Activated CD4-positive, alpha-beta T cell treated with anti-CD3 and anti-CD28 coated beads for 36 hours (primary cell): ENCODE measurements at regions not wholly inside any gene's neighbourhood (a gene's known extent, or its start where the extent isn't known, plus 50 kb on each side); places are given as distances from the start of the nearest gene placed in this dataset.

ENCODE experiments used
- ATAC-seq: fragments of 200-7000 bp; cut with Tn5 transposase; one replicate; pipeline ENCODE4 v1.10.0; 2021; ENCODE audit warnings: mild to moderate bottlenecking, moderate library complexity
- CTCF ChIA-PET: fragments of 350-600 bp; sonication (Branson Sonifier 250); formaldehyde crosslinking; loops from one replicate; lab custom pipeline; 2021; ENCODE audit warnings: antibody characterized with exemption; lab: Charles Lee
- POLR2A ChIA-PET: fragments of 350-600 bp; sonication (Branson Sonifier 250); formaldehyde crosslinking; loops from one replicate; lab custom pipeline; 2021; ENCODE audit warnings: antibody characterized with exemption, inconsistent platforms; lab: Charles Lee
- DNase-seq: peaks from one replicate; pipeline ENCODE4 v3.0.0-alpha.2; 2020
- H3K27ac Mint-ChIP-seq: one replicate; pipeline ENCODE4 v1.8.0; 2021; ENCODE audit warnings: mixed read lengths
- H3K27me3 Mint-ChIP-seq: one replicate; pipeline ENCODE4 v1.8.0; 2021; ENCODE audit warnings: mixed read lengths
- H3K36me3 Mint-ChIP-seq: one replicate; pipeline ENCODE4 v1.8.0; 2021; ENCODE audit warnings: low read depth, mixed read lengths
- H3K4me1 Mint-ChIP-seq: one replicate; pipeline ENCODE4 v1.8.0; 2021; ENCODE audit warnings: mixed read lengths
- H3K4me3 Mint-ChIP-seq: one replicate; pipeline ENCODE4 v1.8.0; 2021; ENCODE audit warnings: mild to moderate bottlenecking, moderate library complexity, mixed read lengths
- H3K9me3 Mint-ChIP-seq: one replicate; pipeline ENCODE4 v1.8.0; 2021; ENCODE audit warnings: low read depth, mixed read lengths
- intact Hi-C, 2 experiments: fragments of 100-400 bp; cut with DNase I in 1 of 2; cut with micrococcal nuclease in 1 of 2; formaldehyde crosslinking; loops; one replicate each; pipeline versions ENCODE4 v1.14.2 to v1.15.1; 2022 to 2024; cut with DNase I, micrococcal nuclease

DNA sequence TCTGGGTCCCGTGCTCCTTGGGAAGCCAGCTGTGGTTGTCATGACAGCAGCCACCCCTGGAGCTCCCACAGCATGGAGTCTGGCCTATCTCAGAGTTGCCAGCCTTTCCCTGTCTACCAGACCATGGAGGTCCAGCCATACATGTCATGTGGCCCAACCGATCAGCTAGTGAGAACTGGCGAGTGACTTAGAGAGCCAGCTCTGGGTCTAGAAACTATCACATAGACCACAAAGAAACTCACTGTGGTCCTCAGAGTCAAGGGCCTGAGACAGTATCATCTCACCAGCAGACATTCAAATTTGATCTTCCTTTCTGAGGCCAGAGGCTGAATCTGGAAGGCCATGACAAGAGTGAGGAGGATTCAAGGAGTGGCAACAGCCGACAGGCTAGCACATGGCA is 223.3 kb upstream of the GPR26 start:
- Mint-ChIP-seq H3K9me3 (no peaks in the 10 kb centered on the region), H3K27me3 (peaks cover 2% of the 10 kb centered on the region), H3K27ac (no peak overlapping the region), H3K4me3 (no peak overlapping the region), H3K36me3 (no peaks in the 10 kb centered on the region), H3K4me1 (no peaks in the 10 kb centered on the region)
- ATAC-seq (no peak), DNase-seq (no peak)
- ChIA-PET POLR2A (no interaction called here), CTCF (no interaction called here)
- intact Hi-C loops, result no loop called here

- ChIA-PET POLR2A (no interaction called here), CTCF (interaction anchor here (0.6 kb wide), 1 partner anchor 1158 kb away, joined by 3 read pairs; no protein-coding TSS in a partner anchor)
- Mint-ChIP-seq H3K9me3 (no peaks in the 10 kb centered on the region), H3K27ac (no peak overlapping the region), H3K36me3 (no peaks in the 10 kb centered on the region), H3K4me1 (no peaks in the 10 kb centered on the region), H3K27me3 (peaks cover 2% of the 10 kb centered on the region), H3K4me3 (no peak overlapping the region)
- DNase-seq (no peak), ATAC-seq (no peak)
- intact Hi-C loops, result no loop called here
Measured at GRCh38 chr10:123443924-123444323, 222.2 kb upstream of the GPR26 start.

DNA sequence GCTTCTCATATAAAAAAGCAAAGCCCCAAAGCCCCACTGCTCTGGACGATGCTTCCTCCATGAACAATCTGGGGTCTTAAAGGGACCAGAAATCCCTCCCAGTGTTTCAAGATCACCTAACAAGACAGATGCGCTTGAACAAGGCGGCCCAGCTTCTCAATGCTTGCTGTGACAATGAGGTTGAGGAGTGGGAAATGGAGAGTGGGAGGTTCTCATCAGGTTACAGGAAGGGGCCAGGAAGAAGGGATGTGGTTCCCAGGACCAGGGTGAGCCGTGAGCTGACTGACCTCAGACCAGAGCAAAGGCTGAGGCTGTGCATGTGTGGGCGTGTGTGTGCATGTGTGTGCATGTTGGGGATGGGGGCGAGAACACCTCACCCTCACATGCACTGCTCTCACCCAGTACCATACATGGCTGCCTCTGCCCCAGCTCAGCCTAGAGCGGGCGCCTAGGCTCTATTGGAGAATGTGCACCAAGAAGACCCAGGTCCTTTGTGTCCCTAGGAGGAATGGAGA is 220.8 kb upstream of the GPR26 start:
- peaks cover 2% of the 10 kb centered on the region for H3K27me3 Mint-ChIP-seq
- H3K4me1 Mint-ChIP-seq, result no peaks in the 10 kb centered on the region
- no peak overlapping the region for H3K4me3 Mint-ChIP-seq
- H3K9me3 Mint-ChIP-seq, result no peaks in the 10 kb centered on the region
- ATAC-seq (no peak), DNase-seq (no peak)
- ChIA-PET CTCF (interaction anchor here (0.5 to 1.1 kb wide), 3 partner anchors 81 to 335 kb away, joined by 3 to 4 read pairs (median 3); no protein-coding TSS in a partner anchor), POLR2A (no interaction called here)
- H3K36me3 Mint-ChIP-seq, result no peaks in the 10 kb centered on the region
- intact Hi-C loops, result no loop called here
- H3K27ac Mint-ChIP-seq, result no peak overlapping the region

DNA sequence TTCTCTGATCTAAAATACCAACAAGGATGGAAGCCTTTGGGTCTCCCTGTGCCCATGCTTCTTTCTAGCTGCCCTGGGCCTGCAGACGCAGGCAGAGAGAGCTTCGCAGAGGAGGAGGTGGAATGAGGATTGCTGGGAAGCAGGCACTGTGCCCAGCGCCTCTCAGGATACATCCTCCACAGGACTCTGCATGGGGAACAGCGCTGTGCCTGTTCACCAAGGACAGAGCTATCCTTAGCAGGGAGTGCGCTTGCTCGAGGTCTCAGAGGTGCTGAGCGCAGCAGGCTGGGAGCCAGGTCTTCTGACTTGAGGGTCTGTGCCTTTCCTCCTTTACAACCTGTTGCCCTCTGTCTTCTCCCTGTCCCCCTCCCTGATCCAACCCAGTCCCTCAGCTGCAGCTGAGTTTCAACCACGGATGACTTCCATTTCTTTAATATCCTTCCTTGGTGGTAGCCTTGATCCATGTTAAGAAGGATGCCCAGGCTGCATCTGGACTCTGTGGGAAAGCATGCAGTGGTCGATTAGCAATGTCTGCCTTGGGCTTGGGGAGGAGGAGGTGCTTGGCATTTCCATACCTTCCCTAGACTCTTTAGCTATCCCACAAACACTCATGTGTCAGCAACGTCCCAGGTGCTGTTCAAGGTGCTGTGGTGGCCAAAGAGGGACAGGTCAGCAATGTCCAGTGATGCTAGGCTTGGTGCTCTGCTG is 219.6 kb upstream of the GPR26 start:
- Mint-ChIP-seq H3K27ac (no peak overlapping the region), H3K4me3 (no peak overlapping the region), H3K4me1 (no peaks in the 10 kb centered on the region), H3K36me3 (no peaks in the 10 kb centered on the region), H3K9me3 (no peaks in the 10 kb centered on the region), H3K27me3 (peaks cover 2% of the 10 kb centered on the region)
- DNase-seq (no peak), ATAC-seq (no peak)
- CTCF ChIA-PET, result interaction anchor here (1.3 kb wide), 1 partner anchor 16 kb away, joined by 3 read pairs; no protein-coding TSS in a partner anchor
- POLR2A ChIA-PET, result no interaction called here
- intact Hi-C loops, result no loop called here

DNA sequence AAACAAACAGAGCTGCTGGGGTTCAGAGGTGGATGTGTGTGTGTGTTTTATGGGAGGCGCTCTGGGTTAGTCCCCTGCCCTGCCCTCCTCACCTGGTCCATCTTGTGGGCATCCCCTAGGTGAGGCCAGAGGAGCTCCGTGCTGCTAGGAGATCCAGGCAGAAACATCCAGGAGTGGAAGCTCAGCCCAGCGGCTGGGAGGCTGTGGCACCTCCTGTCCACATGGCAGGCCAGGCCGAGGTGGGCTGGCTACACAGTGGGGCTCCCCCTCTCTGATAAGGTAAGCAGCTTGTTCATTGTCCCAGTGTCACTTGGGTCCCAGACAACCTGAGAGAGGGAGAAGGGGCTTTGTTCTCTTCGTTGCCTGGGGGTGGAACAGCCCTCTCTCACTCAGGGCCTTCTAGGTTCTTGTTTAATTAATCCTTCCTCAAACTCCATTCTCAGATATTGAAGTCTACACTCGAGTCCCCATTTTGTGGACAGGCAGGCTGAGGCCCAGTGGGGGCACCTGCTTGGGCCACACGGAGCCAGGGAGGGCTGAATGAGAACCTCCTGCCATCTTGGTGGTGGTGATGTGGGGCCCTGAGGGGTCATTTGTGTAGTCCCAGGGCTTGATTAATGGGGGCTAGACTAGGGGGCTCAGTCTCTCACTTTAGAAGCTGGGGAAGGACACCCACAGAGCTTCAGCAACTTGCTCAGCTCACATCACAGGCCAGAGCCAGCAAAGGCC is 216.8 kb upstream of the GPR26 start:
- no peak overlapping the region for H3K4me3 Mint-ChIP-seq
- DNase-seq, result no peak
- ChIA-PET CTCF (no interaction called here), POLR2A (no interaction called here)
- intact Hi-C loops, result no loop called here
- H3K9me3 Mint-ChIP-seq, result no peaks in the 10 kb centered on the region
- H3K36me3 Mint-ChIP-seq, result no peaks in the 10 kb centered on the region
- peaks cover 8% of the 10 kb centered on the region for H3K27me3 Mint-ChIP-seq
- no peaks in the 10 kb centered on the region for H3K4me1 Mint-ChIP-seq
- no peak overlapping the region for H3K27ac Mint-ChIP-seq
- no peak for ATAC-seq

GRCh38 chr10:123450956-123451605 is 215.1 kb upstream of the GPR26 start:
- no peak overlapping the region for H3K27ac Mint-ChIP-seq
- DNase-seq (no peak), ATAC-seq (no peak)
- no peaks in the 10 kb centered on the region for H3K9me3 Mint-ChIP-seq
- POLR2A ChIA-PET, result no interaction called here
- intact Hi-C loops, result no loop called here
- H3K4me3 Mint-ChIP-seq, result no peak overlapping the region
- no peaks in the 10 kb centered on the region for H3K4me1 Mint-ChIP-seq
- peaks cover 14% of the 10 kb centered on the region for H3K27me3 Mint-ChIP-seq
- CTCF ChIA-PET, result no interaction called here
- no peaks in the 10 kb centered on the region for H3K36me3 Mint-ChIP-seq

DNA sequence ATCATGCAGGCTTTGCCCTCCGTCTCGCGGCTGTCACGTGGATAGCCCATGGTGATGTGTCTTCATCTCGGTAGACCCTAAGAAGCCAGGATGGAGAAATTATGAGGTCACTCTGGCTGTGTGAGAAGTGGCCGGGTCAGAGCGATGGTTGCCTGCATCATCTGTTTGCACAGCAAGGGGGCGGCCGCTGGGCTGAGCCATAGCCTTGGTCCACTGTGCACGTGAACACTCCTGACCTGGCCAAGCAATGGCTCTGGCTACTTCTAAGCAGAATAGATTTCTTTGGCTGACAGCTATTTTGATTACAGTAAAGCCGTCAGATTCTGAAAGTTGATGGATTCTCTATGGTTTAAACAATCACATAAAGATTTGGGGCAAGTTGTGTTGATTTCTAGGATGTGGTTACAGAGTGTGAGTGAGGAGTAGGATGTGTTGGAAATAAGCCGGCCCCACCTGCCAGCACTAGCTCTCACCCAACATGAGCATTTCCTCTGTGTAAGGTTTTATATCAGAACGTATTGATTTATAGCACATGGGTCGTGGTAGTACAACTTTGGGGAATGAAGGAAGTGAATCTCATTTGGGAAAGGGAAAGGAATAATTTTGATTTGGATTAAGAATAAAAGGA is 214.4 kb upstream of the GPR26 start:
- H3K4me3 Mint-ChIP-seq, result no peak overlapping the region
- no peaks in the 10 kb centered on the region for H3K4me1 Mint-ChIP-seq
- intact Hi-C loops, result no loop called here
- ATAC-seq (no peak), DNase-seq (no peak)
- no peaks in the 10 kb centered on the region for H3K9me3 Mint-ChIP-seq
- ChIA-PET CTCF (no interaction called here), POLR2A (no interaction called here)
- H3K27ac Mint-ChIP-seq, result no peak overlapping the region
- H3K27me3 Mint-ChIP-seq, result peaks cover 17% of the 10 kb centered on the region
- H3K36me3 Mint-ChIP-seq, result no peaks in the 10 kb centered on the region

DNA sequence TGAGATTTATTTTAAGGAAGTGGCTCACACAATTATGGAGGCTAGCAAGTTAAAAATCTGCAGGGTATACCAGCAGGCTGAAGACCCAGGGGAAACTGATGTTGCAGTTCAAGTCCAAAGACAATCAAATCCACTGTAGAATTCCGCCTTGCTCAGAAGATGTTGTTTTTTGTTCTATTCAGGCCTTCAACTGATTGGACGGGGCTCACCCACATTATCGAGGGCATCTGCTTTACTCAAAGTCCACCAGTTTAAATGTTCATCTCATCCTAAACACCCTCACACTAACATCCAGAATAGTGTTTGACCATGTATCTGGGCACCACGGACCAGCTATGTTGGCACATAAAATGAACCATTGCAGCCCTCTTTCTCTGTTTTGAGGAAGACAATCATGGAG is 211.2 kb upstream of the GPR26 start:
- Mint-ChIP-seq H3K9me3 (no peaks in the 10 kb centered on the region), H3K27ac (no peak overlapping the region), H3K4me1 (no peaks in the 10 kb centered on the region), H3K36me3 (no peaks in the 10 kb centered on the region), H3K4me3 (no peak overlapping the region), H3K27me3 (peaks cover 25% of the 10 kb centered on the region)
- intact Hi-C loops, result no loop called here
- DNase-seq (no peak), ATAC-seq (no peak)
- ChIA-PET POLR2A (no interaction called here), CTCF (no interaction called here)

GRCh38 chr10:123455861-123456260 is 210.3 kb upstream of the GPR26 start:
- ATAC-seq (no peak), DNase-seq (no peak)
- ChIA-PET POLR2A (no interaction called here), CTCF (no interaction called here)
- Mint-ChIP-seq H3K27ac (no peak overlapping the region), H3K9me3 (no peaks in the 10 kb centered on the region), H3K4me1 (no peaks in the 10 kb centered on the region), H3K36me3 (no peaks in the 10 kb centered on the region), H3K4me3 (no peak overlapping the region), H3K27me3 (peaks cover 25% of the 10 kb centered on the region)
- intact Hi-C loops, result no loop called here

DNA sequence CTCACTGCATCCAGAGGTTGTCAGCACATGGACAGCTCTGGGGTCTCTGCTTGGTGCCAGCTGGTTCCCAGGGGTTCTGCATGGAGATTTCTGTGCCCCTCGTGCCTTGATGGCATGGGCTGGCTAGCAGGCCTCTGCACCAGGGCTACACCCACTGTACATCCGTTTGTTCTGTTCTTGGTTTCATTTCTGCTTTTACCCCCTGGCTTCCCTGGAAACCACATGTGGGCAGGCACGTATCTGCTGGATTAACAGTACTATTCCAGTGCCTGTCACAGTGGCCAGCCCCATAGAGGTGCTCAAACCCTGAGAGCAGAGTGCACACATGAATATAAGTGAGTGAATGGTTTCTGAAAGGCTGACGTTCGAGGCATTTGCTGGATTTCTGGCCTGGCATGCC is 207.2 kb upstream of the GPR26 start:
- H3K27ac Mint-ChIP-seq, result no peak overlapping the region
- H3K9me3 Mint-ChIP-seq, result no peaks in the 10 kb centered on the region
- ATAC-seq, result no peak
- peaks cover 18% of the 10 kb centered on the region for H3K27me3 Mint-ChIP-seq
- H3K36me3 Mint-ChIP-seq, result no peaks in the 10 kb centered on the region
- CTCF ChIA-PET, result no interaction called here
- no peak overlapping the region for H3K4me3 Mint-ChIP-seq
- no peaks in the 10 kb centered on the region for H3K4me1 Mint-ChIP-seq
- DNase-seq, result no peak
- intact Hi-C loops, result no loop called here
- POLR2A ChIA-PET, result no interaction called here

GRCh38 chr10:123459371-123460091 is 206.6 kb upstream of the GPR26 start:
- intact Hi-C loops, result no loop called here
- no peaks in the 10 kb centered on the region for H3K36me3 Mint-ChIP-seq
- no peak for DNase-seq
- H3K4me1 Mint-ChIP-seq, result no peaks in the 10 kb centered on the region
- CTCF ChIA-PET, result no interaction called here
- no peak overlapping the region for H3K27ac Mint-ChIP-seq
- POLR2A ChIA-PET, result no interaction called here
- no peak for ATAC-seq
- H3K27me3 Mint-ChIP-seq, result peaks cover 18% of the 10 kb centered on the region
- no peak overlapping the region for H3K4me3 Mint-ChIP-seq
- no peaks in the 10 kb centered on the region for H3K9me3 Mint-ChIP-seq
